Right renal pelvis (tissue), 4 donors: ENCODE measurements at regions not wholly inside any gene's neighbourhood (a gene's known extent, or its start where the extent isn't known, plus 50 kb on each side); places are given as distances from the start of the nearest gene placed in this dataset.

Source experiments
- DNase-seq, 4 donors: peaks; one replicate each; pipeline ENCODE4 v3.0.0-alpha.2; 2013; ENCODE audit warnings: low read depth in 4 of 4, low spot score in 3 of 4, missing footprints in 1 of 4

DNA sequence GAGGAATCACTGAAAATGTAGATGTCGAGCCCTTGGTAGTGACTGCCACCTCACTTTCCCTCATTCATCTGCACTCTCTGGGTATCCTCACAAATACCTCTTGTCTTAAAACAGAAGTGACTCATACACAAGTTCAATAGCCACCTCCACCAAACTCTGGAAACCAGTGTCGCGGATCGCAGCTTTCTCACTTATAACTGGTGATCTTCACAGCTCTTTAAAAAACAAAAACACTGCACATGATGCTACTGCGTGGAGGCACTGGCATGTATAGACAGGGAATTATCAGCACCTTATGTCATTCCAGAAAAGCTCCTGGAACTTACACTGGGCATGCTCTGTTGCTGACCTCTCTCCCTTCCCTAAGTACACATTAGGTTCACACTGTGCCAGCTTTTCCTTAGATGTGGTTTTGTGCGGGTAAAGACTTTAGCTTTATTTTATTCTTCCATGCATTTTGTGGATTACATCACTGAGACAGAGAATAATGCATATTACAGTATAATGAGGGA lies 425.5 kb upstream of the CADM1 start:
- DNase-seq, result no peak

DNA sequence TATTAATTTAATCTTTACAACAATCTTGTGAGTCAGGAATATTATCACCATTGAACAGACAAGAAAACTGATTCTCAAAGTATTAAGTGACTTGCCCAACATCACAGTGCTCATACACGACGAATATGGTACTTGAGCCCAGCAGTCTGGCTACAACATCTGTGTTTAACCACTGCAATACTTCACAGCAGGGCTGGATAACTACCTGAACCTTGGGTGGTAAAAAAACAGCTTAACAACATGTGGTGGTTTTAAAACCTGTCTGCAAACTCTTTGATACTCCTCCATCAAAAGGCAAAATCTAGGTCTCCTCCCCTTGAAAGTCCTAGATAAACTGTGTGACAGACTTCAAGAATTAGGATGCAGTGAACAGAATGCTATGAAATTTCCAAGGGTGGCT lies 424.6 kb upstream of the CADM1 start:
- no peak for DNase-seq

- DNase-seq, result no peak
Observed at GRCh38 chr11:115927823-115928329, 423.7 kb upstream of the CADM1 start.

GRCh38 chr11:115926601-115927000 lies 422.4 kb upstream of the CADM1 start:
- DNase-seq, result no peak

- DNase-seq, result no peak
Observed at GRCh38 chr11:115926138-115926537, 421.9 kb upstream of the CADM1 start.

DNA sequence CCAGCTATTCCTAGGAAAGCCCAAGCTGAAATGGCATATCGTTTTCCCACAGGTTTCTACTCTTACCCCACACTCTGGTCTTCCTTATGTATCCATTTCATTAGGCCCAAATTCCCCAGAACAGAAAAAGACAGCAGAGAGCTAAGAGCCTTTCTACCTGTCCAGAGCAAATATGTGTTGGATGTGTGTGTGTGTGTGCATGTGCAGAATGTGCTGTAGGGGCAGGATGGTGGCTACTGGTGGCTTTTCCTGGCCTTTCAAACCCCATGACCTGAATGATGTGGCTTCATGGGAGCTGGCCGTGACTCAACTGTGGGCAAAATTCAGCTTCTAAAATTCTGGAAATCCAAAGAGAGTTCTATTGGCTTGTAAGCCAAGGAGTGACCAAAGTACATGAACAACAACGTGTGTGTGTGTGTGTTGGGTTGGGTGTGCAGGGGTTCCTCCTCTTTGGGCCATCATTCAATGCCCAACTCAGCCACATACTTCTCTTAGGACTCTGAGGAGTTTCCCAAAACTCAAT lies 421.4 kb upstream of the CADM1 start:
- DNase-seq, result no peak

GRCh38 chr11:115924744-115925567 lies 420.7 kb upstream of the CADM1 start:
- DNase-seq, result no peak

DNA sequence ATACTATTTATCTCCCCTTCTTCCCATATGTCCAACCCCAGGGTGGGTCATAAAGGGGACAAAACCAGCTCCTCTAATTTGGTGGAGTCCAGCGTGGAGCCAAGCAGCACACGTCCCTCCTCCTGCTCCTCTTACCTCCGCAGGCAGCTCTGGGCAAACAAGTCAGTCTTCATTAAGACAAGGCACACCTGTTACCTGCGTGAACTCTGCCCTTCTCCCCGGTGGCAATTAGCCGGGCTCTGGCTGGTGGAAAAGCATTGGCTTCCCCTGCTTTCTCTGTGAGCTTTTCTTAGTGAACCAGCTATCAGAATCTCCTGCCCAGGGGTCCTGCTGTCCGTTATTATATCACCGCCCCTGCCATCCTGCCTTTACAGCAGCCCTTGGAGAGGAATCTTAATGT lies 418.7 kb upstream of the CADM1 start:
- no peak for DNase-seq

DNA sequence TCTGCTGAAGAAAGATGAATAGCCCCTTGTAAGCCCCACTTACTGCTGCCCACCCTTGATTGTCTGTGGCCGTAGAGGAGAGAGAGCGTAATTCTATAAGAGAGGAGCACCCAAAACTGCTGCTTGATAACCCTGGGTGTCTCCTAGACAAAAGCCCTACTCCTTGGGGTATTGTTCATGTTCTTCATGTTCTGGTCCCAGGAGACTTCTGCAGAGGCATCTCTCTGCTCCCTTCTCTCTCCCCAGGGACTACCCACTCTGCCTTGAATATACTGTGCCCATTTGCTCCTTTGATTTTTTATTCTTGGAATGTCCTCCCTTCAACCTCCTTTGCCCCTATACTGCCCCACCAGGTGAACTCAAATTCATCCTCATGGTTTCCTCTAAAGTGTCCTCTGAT lies 417.8 kb upstream of the CADM1 start:
- DNase-seq, result no peak

- DNase-seq, result no peak
Observed at GRCh38 chr11:115921540-115921939, 417.3 kb upstream of the CADM1 start.

GRCh38 chr11:115920841-115921480 lies 416.7 kb upstream of the CADM1 start:
- DNase-seq, result peak in 1 of 4 donors; percentile 37

DNA sequence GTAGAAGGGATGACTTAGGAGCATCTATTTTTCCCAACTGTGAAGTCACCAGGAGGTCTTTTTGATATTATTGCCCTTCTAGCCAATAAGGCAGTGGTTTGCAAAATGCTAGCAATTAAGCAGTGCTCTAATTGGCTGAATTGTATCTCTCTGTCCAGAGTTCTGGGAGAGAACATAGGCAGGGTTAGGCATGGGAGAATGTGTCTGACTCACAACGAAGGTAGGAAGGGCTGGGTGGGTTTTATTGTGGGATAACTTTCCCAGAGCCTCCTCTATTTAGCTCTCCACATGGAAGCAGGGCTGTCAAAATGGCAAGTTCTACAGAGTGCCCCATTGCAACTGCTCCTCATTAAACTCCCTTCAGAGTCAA lies 415.9 kb upstream of the CADM1 start:
- no peak for DNase-seq

DNA sequence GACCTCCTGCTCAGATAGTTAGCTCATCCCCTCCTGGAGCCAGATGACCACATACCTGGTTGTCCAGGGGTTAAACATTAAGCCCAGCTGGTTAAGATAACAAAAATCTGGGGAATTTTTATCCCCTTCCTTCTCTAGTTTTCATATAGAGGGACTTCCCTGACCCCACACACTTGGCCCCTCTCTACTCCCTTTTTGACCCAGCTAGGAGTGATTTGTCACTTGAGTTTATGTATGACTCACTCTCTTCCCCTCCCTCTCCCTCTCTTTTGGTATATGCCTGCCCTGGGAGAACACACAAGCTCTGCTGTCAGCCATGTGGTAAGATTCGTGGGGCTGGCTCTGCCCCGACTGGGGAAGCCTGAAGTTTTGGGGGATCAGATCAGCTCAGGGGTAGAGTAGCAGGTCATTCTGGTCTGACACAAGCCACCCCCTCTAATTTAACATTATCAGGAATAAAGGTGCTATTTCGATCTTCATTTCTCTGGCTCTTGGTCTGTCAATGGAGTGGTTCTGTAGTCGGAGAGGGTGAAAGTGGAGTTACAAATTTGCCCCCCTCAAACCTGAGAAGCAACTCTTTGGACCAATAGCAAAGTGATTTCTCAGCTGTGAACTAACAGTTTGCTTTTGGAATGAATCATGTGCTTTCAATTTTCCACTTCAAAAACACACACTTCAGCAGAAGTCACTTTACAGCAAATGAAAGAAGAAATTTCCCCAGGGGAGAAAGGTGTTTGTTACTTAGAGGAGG lies 415.3 kb upstream of the CADM1 start:
- no peak for DNase-seq

DNA sequence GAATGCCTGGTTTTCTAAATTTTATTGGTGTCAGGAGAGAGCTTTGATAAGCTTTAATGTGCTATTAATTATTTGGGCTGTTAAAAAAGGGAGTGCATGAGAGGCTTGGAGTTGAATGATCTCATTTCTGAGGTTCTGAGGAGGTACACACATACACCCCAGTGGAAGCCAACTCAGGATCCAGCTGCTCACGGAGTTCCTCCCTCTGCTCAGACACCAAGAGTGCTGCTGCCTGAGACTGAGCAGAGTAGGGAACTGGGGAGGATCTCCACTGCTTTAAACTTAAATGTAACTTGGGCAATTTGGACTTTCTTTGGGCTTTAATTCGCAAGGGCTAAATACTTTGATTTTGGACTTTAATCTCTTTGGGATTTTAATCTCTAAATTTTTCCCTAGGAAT lies 414.4 kb upstream of the CADM1 start:
- DNase-seq, result no peak

GRCh38 chr11:115916608-115917007 lies 412.4 kb upstream of the CADM1 start:
- DNase-seq, result no peak

DNA sequence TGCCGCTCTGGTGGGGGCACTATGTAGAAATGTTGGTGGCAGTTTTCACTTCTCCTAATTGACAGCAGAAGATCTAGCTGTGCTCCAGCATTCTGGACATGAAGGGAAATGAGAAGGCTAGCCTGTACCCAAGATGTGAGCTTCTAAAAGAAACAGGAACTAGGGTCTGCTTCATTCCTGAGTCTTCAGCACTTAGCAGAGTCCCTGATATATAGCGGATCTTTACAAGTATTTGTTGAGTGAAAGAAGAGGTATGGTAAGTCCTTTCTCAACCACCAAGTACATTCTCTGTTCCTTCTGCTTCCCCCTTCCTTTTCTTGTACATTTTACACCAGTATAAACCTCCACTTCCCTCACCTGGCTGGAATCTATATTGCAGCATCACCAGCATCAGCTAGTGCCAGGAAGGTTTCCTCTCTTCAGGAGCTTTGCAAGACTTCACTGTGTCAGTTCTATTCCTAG lies 408.3 kb upstream of the CADM1 start:
- DNase-seq, result no peak

DNA sequence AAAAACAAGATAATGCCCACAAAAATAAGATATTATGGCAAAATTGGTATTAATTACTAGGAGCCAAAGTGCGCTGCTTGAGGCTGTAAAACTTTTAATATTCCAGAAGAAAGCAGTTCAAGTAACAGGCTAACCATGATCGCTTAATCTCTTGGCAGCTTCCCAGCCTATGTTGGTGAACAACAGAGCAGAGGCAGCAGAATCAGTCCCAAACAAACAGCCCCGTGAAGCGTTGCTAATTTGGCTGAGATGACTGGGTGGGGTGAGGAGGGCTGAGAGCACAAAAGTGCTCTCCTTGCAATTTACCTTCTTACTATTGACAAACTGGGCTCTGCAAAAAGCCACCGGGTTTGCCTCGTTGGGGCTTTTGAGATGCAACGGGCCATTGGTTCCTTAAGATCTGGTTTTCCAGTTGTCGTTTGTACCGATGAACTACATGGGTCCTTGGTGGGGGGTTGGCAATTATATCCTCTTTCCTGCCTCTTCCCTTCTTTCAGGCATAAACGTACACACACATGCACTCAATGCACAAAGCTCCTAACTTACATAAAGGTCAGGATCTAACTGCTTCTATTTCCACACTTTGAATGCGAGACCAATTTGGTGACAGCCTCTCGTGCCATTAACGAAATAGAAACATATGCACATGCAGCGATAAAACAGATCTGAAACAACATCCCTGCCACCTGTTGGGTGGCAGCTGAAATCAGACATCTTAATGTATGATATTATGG lies 407.6 kb upstream of the CADM1 start:
- DNase-seq, result no peak

GRCh38 chr11:115910379-115910778 lies 406.2 kb upstream of the CADM1 start:
- DNase-seq, result no peak

- DNase-seq, result no peak
Observed at GRCh38 chr11:115906171-115906570, 402.0 kb upstream of the CADM1 start.

- no peak for DNase-seq
Observed at GRCh38 chr11:115905341-115906000, 401.3 kb upstream of the CADM1 start.
